Stimulated activated CD4-positive, alpha-beta T cell treated with anti-CD3 and anti-CD28 coated beads, Interleukin-1b, Interleukin-23, amount 100 ng/mL, for 48 hours (primary cell): ENCODE measurements at regions not wholly inside any gene's neighbourhood (a gene's known extent, or its start where the extent isn't known, plus 50 kb on each side); places are given as distances from the start of the nearest gene placed in this dataset.
"Not testable (repeated sequence)": the region's sequence is repeated elsewhere in the genome, so short reads cannot be mapped to it uniquely, and the experiment has no call there.

Source experiments
- DNase-seq: peaks from one replicate; pipeline ENCODE4 v3.0.0-alpha.2; 2020

DNA sequence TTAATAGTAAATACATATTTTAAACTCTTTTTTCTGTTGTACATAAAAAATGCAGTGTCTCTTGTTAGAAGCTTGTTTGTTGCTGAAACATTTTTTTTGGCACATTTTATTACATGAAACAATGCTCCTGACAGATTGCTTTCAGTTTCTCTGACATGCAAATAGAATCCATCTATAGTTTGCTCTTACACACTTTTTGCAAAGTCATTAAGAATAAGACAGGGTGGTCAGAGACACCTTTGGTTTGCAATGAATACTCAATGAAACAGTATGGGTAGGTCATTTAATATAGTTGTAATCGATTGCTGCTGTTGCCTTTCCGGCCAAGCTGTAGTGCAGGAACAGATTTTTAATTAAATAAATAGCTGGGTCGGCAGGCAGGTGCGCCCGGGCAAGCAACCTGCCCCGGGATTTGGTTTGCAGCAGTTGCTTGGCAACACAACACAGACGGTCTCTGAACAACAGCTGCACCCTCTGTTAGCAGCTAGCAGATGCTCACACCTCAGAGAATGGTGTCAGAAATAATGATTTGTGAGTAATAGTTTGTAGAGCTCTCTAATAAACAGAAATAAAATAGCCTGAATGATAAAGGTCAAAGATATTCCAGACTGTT is 115.7 kb upstream of the CACNA2D1 start:
- no peak for DNase-seq

- no peak for DNase-seq
Observed at GRCh38 chr7:82549616-82550285, 106.2 kb upstream of the CACNA2D1 start.

DNA sequence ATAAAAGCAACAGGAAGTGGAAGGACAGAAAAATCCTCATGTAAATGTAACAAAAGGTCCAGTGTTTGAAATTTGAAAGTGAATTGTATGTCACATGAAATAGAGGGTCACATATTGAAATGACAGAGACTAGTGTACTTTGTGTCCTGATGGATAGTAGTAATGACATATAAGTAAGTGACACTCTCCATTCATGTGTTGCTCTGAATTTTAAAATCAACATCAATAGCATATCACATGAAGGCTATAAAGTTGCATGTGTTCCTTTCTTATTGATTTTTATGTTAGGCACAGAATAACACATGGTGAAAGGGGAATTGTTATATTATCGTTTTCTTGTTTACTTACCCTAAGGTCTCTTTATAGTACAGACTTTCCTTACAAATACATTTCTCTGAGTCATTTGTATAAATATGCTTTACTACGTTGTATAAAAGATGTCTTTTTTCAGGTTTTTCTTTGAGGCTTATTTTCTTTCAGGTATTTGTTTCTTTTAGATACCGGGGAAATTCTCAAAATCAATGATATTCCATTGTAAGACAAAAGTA is 104.6 kb upstream of the CACNA2D1 start:
- DNase-seq, result no peak

DNA sequence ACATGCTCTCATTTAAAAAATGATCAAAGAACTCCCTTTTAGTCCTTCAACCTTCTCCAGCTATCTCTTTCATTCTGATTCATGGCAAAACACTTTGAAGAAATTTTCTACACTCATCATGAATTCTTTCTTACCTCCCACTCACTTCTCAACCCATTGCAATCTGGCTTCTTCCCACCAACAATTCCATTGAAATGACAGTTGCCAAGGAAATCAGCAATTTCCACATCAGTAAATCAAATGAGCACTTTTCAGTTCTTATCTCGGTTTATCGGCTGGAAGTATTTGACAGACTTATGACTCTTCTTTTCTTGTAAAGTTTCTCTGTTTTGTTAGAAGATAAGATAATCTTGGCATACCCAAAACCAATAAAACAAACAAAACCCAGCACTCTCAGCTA is 99.1 kb upstream of the CACNA2D1 start:
- DNase-seq, result no peak

- DNase-seq, result no peak
Observed at GRCh38 chr7:82539969-82540368, 96.4 kb upstream of the CACNA2D1 start.

GRCh38 chr7:82534684-82535083 is 91.1 kb upstream of the CACNA2D1 start:
- DNase-seq, result no peak

GRCh38 chr7:82530361-82530760 is 86.8 kb upstream of the CACNA2D1 start:
- DNase-seq, result no peak

DNA sequence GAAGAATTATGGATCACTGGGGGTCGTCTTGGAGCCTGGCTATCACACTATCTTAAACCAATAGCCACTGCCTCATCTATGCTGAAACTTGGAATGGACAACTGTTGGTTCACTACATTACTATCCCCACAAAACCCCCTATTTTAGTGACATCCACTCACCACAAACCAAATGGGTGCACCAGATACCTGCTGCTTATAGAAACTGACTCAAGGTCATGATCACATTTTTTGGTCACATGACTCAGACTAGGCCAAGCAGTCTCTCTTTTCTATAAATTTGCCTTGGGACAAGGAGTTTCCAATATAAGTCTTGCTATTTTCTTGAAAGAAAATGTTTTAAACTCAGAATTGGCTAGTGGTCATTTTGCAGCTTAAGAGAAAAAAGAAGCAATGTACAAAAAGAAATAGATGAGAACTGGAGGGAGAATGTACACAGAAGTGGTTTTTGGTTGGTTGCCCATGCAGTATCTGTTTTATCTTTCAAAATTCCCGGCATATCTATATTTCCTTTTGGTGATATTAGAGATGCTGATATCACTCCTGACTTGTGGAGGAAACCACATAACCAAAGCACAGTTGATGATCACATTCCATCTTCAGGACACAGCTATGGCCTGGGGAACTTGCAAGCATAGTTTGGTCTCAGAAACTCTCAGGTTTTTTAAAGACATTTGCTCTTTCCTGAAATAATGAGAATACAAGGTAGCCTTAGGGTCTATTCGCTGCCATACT is 85.2 kb upstream of the CACNA2D1 start:
- no peak for DNase-seq

- DNase-seq, result no peak
Observed at GRCh38 chr7:82527851-82528250, 84.3 kb upstream of the CACNA2D1 start.

DNA sequence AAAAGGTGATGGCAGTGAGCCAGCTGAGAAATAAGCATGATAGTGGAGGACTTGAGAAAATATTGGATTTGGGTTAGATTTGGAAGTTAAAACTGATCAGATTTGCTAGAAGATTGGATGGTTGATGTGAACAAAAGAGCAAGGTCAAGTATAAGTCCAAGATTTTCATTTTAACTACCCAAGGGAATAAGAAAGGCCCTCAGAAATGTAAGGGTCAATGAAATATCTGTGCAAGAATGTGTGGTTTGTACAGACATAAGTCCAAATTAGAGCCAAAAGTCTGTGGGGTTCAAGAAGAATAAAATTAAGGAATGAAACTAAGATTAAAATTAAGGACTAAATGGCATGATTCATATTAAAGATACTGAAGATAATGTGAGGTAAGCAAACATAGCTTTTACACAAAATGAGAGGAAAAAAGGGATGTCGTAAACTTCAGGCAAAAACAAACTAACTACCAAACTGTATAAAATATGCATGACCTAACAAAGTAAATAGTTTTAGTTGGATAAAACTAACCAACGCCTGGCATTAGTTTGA is 78.4 kb upstream of the CACNA2D1 start:
- no peak for DNase-seq

- DNase-seq, result no peak
Observed at GRCh38 chr7:82517050-82517449, 73.5 kb upstream of the CACNA2D1 start.

DNA sequence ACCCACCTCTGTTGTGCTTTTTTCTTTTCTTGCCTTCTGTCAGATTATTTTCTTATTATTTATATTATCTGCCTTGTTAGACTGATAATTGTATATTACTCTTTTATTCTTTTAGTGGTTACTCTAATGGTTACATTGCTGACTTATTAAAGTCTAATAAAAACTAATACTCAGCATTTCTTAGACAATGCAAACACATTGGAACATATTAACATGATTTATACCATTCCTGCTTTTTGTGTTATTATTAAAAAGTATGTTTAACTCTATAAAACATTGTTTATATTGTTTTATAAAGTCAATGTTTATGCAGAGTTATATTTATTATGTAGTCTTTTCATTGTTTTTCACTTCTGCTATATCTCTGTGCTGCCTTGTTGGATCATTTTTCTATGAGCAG is 68.0 kb upstream of the CACNA2D1 start:
- DNase-seq, result no peak

DNA sequence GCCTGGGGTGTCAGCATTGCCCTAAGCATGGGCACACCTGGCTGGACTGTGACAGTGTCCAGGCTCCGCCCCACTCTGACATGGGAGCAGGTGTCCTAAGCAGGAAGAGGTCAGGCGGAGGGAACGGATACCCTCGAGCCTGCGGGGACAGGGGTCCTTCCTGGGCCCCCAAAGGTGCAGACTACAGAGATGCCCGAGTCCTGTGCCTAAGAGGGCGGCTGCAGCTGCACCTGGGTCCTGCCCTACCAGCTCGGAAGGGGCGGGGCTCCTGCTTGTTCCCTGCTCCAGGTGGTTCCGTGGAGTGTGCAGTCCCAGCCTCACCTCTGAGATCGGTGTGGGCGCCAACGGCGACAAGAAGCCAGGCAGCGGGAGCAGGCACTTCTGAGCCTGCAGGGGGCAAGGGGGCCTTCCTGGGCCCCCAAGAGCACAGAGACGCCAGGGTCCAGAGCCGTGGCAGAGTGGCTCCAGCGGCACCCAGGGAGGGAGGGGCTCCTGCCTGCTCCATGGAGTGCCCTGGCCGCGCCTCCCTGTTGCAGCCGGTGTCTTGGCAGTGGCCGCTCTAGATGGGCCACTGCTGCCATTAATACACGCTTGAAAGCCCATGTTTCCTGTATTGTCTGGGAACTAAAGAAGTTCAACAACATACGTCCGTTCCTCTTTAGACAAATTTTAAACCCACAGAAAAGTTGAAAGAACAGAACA is 64.5 kb upstream of the CACNA2D1 start:
- no peak for DNase-seq

GRCh38 chr7:82507365-82507975 is 63.9 kb upstream of the CACNA2D1 start:
- no peak for DNase-seq

- no peak for DNase-seq
Observed at GRCh38 chr7:82506702-82507101, 63.1 kb upstream of the CACNA2D1 start.

DNA sequence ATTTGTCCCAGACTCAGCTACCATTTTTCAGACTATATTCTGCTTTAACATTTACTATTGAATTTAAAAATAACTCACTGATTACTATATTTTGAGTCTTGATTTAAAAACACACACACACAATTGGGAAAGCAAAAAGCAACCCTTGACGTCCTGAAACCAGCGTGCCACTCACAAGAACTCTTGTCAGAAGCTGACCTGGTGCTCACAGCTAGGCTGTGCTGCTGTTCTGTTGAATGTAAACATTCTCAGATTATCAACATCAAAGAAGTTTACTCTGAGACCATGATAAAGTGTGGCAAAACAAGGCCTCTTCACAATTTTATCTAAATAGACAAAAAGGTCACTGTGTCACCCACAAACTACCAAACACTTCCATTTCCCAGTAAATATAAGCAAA is 62.6 kb upstream of the CACNA2D1 start:
- no peak for DNase-seq

DNA sequence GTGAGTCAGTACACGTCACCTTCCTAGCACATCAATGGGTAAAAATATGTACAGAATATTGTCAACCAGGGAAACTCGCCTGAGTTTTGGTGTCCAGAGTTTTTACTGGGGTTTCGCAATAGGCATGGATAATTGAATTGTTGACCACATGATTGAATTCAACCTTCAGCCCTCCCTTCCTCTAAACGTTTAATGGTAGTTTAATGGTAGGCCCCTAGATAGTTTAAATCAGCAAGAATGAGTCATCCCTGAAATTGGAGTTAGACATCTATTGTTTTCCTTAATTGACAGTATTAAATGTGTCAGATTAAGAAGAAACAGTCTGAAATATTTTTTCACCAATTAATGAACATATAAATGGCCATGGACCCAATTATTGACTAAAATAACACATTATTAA is 57.8 kb upstream of the CACNA2D1 start:
- no peak for DNase-seq

DNA sequence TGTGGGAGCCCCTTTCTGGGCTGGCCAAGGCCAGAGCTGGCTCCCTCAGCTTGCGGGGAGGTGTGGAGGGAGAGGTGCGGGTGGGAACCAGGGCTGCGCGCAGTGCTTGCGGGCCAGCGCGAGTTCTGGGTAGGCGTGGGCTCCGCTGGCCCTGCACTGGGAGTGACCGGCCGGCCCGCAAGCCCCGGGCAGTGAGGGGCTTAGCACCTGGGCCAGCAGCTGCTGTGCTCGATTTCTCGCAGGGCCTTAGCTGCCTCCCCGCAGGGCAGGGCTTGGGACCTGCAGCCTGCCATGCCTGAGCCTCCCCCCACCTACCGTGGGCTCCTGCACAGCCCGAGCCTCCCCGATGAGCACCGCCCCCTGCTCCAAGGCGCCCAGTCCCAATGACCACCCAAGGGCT is 56.0 kb upstream of the CACNA2D1 start:
- DNase-seq, result not testable (repeated sequence)

GRCh38 chr7:82494420-82494819 is 50.8 kb upstream of the CACNA2D1 start:
- no peak for DNase-seq
